AG04450 (cell line): ENCODE measurements at regions not wholly inside any gene's neighbourhood (a gene's known extent, or its start where the extent isn't known, plus 50 kb on each side); places are given as distances from the start of the nearest gene placed in this dataset.

Source experiments
- CTCF ChIA-PET: fragments of 300-600, 350-600 bp; formaldehyde crosslinking; extraction: SDS; loops from one replicate; lab custom pipeline; 2022; ENCODE audit warnings: antibody characterized with exemption, inconsistent platforms; lab: Charles Lee
- POLR2A ChIA-PET: fragments of 350-600 bp; formaldehyde crosslinking; extraction: SDS; loops from one replicate; lab custom pipeline; 2021; ENCODE audit warnings: antibody characterized with exemption, inconsistent platforms; lab: Yijun Ruan, JAX
- DNase-seq: peaks from one replicate; pipeline ENCODE4 v3.0.0-alpha.2; 2011; ENCODE audit warnings: low read depth, low spot score
- H3K27ac ChIP-seq: one replicate; pipeline ENCODE4 v1.5.1; 2012; ENCODE audit warnings: low read depth, low read length, control low read depth
- H3K27me3 ChIP-seq: one replicate; pipeline ENCODE4 v1.6.0; 2012; ENCODE audit warnings: low read length; ENCODE audit not compliant: control insufficient read depth, insufficient read depth
- H3K4me3 ChIP-seq: 2 replicates; pipeline ENCODE4 v1.5.1; 2011; ENCODE audit warnings: mild to moderate bottlenecking, low read depth, low read length, control low read depth
- H3K9me3 ChIP-seq: 2 replicates; pipeline ENCODE4 v1.5.1; 2012; ENCODE audit warnings: low read length; ENCODE audit not compliant: control insufficient read depth, insufficient read depth
- TF ChIP-seq, protein P1 (sequence below): IDR thresholded peaks from 2 replicates; pipeline ENCODE4 v1.5.1; 2011; ENCODE audit warnings: low read depth, low read length, control low read depth, inconsistent platforms

DNA sequence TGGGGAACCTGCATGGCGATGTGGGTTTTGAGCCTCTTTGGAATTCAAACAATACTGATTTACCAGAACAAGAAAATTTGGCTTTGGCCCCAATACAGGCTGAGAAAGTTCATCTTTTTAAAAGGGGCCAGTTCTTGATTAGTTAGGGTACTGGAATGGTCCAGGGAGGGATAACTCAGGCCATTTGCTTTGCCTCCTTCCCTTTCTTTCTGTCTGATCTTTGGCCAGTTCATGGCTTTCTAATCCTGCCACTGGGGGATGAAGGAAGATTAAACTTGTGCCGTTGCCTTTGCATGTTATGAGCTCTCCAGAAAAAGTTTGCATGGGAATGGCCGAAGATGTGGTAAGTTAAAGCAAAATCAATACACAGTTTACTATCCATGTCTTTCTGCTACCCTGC, 78.4 kb downstream of the ADAMTS15 start:
- no peaks in the 10 kb centered on the region for H3K9me3 ChIP-seq
- H3K27me3 ChIP-seq, result no peaks in the 10 kb centered on the region
- POLR2A ChIA-PET, result no interaction called here
- CTCF ChIA-PET, result interaction anchor here (0.8 to 1.0 kb wide), 2 partner anchors 92 to 335 kb away, joined by 3 read pairs; no protein-coding TSS in a partner anchor
- TF ChIP-seq, protein P1, sequence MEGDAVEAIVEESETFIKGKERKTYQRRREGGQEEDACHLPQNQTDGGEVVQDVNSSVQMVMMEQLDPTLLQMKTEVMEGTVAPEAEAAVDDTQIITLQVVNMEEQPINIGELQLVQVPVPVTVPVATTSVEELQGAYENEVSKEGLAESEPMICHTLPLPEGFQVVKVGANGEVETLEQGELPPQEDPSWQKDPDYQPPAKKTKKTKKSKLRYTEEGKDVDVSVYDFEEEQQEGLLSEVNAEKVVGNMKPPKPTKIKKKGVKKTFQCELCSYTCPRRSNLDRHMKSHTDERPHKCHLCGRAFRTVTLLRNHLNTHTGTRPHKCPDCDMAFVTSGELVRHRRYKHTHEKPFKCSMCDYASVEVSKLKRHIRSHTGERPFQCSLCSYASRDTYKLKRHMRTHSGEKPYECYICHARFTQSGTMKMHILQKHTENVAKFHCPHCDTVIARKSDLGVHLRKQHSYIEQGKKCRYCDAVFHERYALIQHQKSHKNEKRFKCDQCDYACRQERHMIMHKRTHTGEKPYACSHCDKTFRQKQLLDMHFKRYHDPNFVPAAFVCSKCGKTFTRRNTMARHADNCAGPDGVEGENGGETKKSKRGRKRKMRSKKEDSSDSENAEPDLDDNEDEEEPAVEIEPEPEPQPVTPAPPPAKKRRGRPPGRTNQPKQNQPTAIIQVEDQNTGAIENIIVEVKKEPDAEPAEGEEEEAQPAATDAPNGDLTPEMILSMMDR, result no peak
- no peak overlapping the region for H3K4me3 ChIP-seq
- no peak for DNase-seq
- no peak overlapping the region for H3K27ac ChIP-seq

DNA sequence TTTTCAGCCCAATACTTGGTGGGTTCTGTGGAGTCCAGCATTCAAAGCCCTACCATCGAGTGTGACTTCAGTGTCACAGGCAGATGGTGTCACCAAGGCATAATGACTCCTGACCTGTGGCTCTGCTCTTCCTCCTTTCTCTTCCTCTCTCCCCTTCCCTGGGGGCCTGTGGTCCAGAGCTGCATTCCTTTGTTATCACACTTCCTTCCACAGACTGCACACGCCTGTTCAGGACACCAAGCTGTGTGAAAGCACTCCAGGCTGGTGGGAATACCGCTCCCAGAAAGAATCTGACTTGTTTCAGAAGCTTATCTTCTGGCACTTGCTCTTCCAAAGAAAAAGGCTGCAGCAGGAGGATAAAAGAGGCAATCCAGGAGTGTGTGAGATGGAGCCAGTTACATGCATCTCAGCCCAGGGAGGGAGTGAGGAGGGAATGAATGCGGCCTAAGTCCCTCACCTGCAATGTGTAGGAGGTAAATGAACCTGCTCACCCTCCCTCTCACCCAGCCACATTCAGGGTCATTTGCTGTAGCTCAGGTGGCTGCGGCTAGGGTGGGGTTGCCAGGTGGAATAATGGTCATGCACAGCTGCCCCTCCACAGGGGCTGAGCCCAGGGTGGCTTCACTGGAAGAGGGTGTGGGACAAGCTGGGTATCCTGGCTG, 79.3 kb downstream of the ADAMTS15 start:
- H3K4me3 ChIP-seq, result no peak overlapping the region
- CTCF ChIA-PET, result interaction anchor here (1.0 kb wide), 1 partner anchor 334 kb away, joined by 3 read pairs; no protein-coding TSS in a partner anchor

DNA sequence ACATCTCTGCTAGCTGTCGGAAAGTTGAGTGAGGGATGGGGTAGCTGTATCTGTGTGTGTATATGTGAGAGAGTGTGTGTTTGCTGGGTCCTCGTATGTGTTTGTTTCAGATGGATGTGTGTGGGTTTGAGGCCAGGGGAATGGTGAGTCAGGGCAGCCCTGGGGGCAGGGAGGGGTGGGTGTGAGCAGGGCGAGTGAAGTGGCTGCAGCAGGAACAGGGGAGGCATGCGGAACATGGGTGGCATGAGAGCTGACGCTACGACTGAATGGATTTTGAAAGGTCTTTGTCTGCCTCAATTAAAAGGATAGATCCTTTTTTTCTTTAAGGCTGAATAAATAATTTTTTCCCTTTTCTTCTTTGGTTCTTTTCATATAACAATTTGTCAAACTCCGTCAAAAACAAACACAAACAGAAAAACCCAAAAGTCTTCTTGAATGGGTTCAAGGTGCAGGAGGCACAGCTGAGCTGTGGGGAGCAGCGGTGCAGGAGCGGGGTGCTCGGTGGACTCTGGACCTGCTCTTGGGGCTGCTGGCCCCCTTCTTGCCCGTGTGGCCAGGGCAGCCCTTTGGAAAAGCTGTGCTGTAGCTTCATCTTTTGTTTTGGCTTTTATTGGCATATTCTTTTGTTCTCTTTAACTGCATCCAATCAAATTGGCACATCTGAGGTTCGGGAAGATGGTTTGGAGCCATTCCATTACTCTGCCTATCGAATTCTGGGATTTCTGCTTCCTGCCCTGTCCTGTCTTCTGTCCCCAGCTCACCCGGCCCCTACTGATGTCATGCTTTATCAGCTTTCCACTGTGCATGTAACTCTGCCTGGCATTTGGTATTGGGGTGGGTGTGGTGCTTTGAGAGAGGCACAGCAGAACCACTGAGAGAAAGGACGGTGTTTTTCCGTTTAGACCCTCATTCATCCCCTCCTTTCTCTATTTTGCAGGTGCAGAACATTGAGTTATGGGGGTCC, 80.1 kb downstream of the ADAMTS15 start:
- Histone ChIP-seq H3K27ac (no peak overlapping the region), H3K4me3 (no peak overlapping the region)
- TF ChIP-seq, protein P1, result no peak

More for the DNA sequence above, 79.3 kb downstream of the ADAMTS15 start:
- TF ChIP-seq, protein P1, result no peak
- Histone ChIP-seq H3K27ac (no peak overlapping the region), H3K9me3 (no peaks in the 10 kb centered on the region; the same call in 1 of the 2 replicates), H3K27me3 (no peaks in the 10 kb centered on the region)
- no peak for DNase-seq
- POLR2A ChIA-PET, result no interaction called here

DNA sequence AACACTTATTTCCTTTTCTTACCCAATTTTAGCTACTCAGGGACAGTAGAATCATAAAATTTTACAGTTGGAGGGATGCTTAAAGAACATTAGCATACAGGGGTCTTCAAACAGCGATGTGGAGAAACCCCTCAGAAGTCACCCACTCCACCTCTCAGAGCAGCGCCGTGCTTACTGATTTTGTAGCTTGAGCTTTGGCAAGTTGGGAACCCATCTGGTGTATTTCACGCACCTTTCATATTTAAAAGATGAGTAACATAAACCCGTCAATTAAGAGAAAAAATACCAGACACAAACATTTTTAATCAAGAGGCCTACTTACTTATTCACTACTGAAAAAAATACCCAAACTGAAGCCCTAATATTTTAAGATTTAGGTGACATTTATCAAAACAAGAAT, 80.9 kb downstream of the ADAMTS15 start:
- DNase-seq, result no peak

More for the DNA sequence above, 80.1 kb downstream of the ADAMTS15 start:
- no peak for DNase-seq
- CTCF ChIA-PET, result no interaction called here
- POLR2A ChIA-PET, result no interaction called here
- Histone ChIP-seq H3K9me3 (no peaks in the 10 kb centered on the region; the same call in 1 of the 2 replicates), H3K27me3 (no peaks in the 10 kb centered on the region)

More for the DNA sequence above, 80.9 kb downstream of the ADAMTS15 start:
- Histone ChIP-seq H3K27ac (no peak overlapping the region), H3K27me3 (no peaks in the 10 kb centered on the region), H3K9me3 (no peaks in the 10 kb centered on the region; the same call in 1 of the 2 replicates), H3K4me3 (no peak overlapping the region)
- CTCF ChIA-PET, result no interaction called here
- POLR2A ChIA-PET, result no interaction called here
- TF ChIP-seq, protein P1, result no peak
